Nephron (organoid): ENCODE measurements at regions not wholly inside any gene's neighbourhood (a gene's known extent, or its start where the extent isn't known, plus 50 kb on each side); places are given as distances from the start of the nearest gene placed in this dataset.

Source experiments
- H3K27ac Mint-ChIP-seq, 3 experiments: 2 replicates each; pipeline ENCODE4 v1.8.0; 2020; ENCODE audit warnings: mixed read lengths in 3 of 3, mild to moderate bottlenecking in 2 of 3, moderate library complexity in 1 of 3
- H3K27me3 Mint-ChIP-seq: 2 replicates; pipeline ENCODE4 v1.8.0; 2021; ENCODE audit warnings: low read depth, mild to moderate bottlenecking, moderate library complexity, mixed read lengths
- H3K36me3 Mint-ChIP-seq: 2 replicates; pipeline ENCODE4 v1.8.0; 2020; ENCODE audit warnings: low read depth, mixed read lengths
- H3K4me1 Mint-ChIP-seq: 2 replicates; pipeline ENCODE4 v1.8.0; 2020; ENCODE audit warnings: mixed read lengths
- H3K4me3 Mint-ChIP-seq, 3 experiments: 2 replicates each; pipeline ENCODE4 v1.8.0; 2020; ENCODE audit warnings: mild to moderate bottlenecking in 3 of 3, mixed read lengths in 3 of 3, moderate library complexity in 2 of 3
- H3K9me3 Mint-ChIP-seq: 2 replicates; pipeline ENCODE4 v1.8.0; 2020; ENCODE audit warnings: mixed read lengths
- TF ChIP-seq, protein P1 (sequence below), 3 experiments: fragments of 200-600 bp; sonication (generic); IDR thresholded peaks; one replicate each; pipeline ENCODE4 v1.5.0; 2021; ENCODE audit warnings: antibody characterized with exemption in 3 of 3; ENCODE audit not compliant: unreplicated experiment in 3 of 3

DNA sequence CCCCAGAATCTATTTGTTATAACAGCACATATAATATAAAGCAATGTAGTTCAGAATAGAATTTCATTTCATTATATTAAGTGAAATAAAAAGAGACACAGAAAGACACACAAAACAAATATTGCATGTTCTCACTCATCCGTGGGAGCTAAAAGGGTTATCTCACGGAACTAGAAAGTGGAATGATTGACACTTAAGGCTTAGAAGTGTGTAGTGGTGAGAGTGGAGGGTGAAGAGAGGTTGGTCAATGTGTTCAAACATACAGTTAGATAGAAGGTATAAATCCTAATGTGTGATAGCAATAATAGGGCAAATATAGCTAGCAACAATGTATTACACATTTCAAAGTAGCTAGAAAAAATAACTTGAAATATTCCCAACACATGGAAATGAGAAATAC, 1001.7 kb upstream of the TMPRSS15 start:
- Mint-ChIP-seq H3K27ac (no peak overlapping the region), H3K36me3 (no peaks in the 10 kb centered on the region), H3K9me3 (no peaks in the 10 kb centered on the region), H3K4me3 (no peak overlapping the region), H3K4me1 (no peaks in the 10 kb centered on the region), H3K27me3 (no peaks in the 10 kb centered on the region)
- TF ChIP-seq, protein P1, sequence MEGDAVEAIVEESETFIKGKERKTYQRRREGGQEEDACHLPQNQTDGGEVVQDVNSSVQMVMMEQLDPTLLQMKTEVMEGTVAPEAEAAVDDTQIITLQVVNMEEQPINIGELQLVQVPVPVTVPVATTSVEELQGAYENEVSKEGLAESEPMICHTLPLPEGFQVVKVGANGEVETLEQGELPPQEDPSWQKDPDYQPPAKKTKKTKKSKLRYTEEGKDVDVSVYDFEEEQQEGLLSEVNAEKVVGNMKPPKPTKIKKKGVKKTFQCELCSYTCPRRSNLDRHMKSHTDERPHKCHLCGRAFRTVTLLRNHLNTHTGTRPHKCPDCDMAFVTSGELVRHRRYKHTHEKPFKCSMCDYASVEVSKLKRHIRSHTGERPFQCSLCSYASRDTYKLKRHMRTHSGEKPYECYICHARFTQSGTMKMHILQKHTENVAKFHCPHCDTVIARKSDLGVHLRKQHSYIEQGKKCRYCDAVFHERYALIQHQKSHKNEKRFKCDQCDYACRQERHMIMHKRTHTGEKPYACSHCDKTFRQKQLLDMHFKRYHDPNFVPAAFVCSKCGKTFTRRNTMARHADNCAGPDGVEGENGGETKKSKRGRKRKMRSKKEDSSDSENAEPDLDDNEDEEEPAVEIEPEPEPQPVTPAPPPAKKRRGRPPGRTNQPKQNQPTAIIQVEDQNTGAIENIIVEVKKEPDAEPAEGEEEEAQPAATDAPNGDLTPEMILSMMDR (IDR thresholded peaks at IDR 0.05; ENCODE audit: unreplicated experiment in 3 of 3) = no peak

DNA sequence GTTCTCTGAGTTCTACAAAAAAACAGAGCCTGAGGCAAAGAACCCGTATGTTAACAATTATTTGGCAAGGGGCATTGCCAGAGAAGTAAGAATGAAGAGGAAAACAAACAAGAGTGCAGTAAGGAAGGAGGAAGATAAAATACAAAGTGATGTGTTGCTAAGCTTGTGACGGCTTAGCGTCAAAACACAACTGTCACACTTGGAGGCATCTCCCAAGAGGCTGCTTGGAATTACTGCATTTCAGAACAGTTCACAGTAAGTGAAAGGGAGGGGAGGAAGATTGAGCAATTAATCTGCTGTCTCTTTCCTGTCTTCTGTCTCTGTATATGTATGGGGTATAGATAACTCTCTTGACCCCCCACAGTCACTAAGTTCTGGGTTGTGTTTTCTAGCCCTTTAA, 1017.0 kb upstream of the TMPRSS15 start:
- no peak overlapping the region for H3K27ac Mint-ChIP-seq
- H3K9me3 Mint-ChIP-seq = peaks cover 12% of the 10 kb centered on the region
- no peak overlapping the region for H3K4me3 Mint-ChIP-seq
- no peaks in the 10 kb centered on the region for H3K27me3 Mint-ChIP-seq
- H3K4me1 Mint-ChIP-seq = no peaks in the 10 kb centered on the region
- H3K36me3 Mint-ChIP-seq = no peaks in the 10 kb centered on the region
- TF ChIP-seq, protein P1 (IDR thresholded peaks at IDR 0.05; ENCODE audit: unreplicated experiment in 3 of 3) = no peak

DNA sequence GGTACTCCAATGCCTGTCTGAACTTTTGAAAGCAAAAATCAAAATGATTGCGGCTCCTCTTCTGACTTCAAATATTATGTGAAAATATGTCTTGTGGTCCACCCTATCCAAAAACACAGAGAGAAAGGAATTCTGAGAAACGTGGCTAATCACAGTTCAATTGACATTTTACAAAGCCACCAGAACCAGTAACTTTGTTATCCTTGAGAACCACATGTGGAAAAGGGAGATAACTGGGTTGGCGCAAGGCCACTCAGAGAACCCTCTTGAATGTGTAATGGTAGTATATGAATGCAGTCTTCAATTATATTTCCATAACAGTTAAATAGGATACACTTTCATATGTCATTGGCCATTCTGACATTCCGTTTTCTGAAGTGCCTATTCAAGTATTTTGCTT, 1030.0 kb upstream of the TMPRSS15 start:
- TF ChIP-seq, protein P1 (IDR thresholded peaks at IDR 0.05; ENCODE audit: unreplicated experiment in 3 of 3) = no peak
- Mint-ChIP-seq H3K4me3 (no peak overlapping the region), H3K4me1 (no peaks in the 10 kb centered on the region), H3K36me3 (no peaks in the 10 kb centered on the region), H3K27me3 (no peaks in the 10 kb centered on the region), H3K27ac (no peak overlapping the region), H3K9me3 (peaks cover 14% of the 10 kb centered on the region)

DNA sequence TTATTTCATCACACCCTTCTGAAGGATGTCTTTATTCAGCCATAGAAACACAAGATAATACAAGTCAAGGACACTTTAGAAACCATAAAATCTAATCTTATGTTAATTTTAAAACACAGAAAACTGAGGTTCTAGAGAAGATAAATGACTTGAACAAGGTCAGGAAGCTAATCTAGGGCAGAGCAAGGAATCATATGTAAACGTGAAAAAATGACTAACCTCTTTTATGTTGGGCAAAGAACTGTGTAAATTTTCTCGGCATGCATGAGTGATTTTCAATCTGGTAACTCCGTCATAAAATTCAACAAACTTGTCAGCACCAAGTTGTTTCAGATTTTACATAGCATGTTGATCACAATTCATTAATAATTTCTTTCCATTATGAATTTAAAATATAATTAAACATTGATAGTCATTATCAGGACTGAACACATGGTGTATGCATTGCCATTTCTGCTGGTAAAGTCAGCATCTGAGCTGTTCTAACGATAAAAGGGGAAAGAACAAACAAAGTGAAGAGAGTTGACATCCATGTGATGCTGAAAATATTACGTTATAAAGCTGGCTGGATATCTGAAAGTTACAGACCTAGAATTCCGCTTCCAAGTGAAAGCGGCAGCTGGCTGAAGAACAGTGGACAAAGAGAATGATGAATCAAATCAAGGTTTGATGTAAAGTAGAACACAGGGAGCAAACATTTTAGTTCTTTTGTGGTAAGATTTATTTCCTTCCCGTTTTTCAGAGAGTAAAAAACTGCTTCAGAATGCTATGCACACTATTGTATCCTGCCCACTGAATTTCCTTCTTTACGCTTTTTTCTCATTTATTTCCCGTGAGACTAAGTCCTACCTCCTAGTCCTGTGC, 1037.4 kb upstream of the TMPRSS15 start:
- no peaks in the 10 kb centered on the region for H3K9me3 Mint-ChIP-seq
- no peaks in the 10 kb centered on the region for H3K4me1 Mint-ChIP-seq
- H3K27ac Mint-ChIP-seq = peak overlapping the region in 1 of 3 experiments; percentile 47
- H3K36me3 Mint-ChIP-seq = no peaks in the 10 kb centered on the region
- no peaks in the 10 kb centered on the region for H3K27me3 Mint-ChIP-seq
- peak overlapping the region in 1 of 3 experiments; percentile 1 for H3K4me3 Mint-ChIP-seq
- TF ChIP-seq, protein P1 (IDR thresholded peaks at IDR 0.05; ENCODE audit: unreplicated experiment in 3 of 3) = no peak

DNA sequence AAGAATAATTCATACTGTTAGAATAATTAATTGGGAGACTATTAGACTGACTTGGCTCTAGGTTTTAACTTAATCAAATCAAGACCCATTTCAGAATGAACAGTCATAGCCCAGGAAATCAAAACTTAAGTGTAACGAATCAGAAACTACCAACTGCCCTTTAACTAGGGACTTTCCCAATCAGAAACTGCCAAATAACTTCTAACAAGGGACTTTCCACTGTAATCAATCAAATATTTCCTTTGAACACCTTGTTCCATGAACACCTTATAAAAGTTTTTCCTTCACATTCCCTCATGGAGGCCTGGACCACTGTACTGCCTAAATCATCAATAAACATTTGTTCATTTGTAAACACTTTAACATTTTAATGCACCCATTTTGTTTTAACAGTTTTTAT, 1054.7 kb upstream of the TMPRSS15 start:
- TF ChIP-seq, protein P1 (IDR thresholded peaks at IDR 0.05; ENCODE audit: unreplicated experiment in 3 of 3) = no peak
- Mint-ChIP-seq H3K27ac (no peak overlapping the region), H3K27me3 (no peaks in the 10 kb centered on the region), H3K4me3 (no peak overlapping the region), H3K4me1 (peaks cover 11% of the 10 kb centered on the region), H3K9me3 (no peaks in the 10 kb centered on the region), H3K36me3 (no peaks in the 10 kb centered on the region)
